ENCODE measurements at regions not wholly inside any gene's neighbourhood (a gene's known extent, or its start where the extent isn't known, plus 50 kb on each side); places are given as distances from the start of the nearest gene placed in this dataset.

DNA sequence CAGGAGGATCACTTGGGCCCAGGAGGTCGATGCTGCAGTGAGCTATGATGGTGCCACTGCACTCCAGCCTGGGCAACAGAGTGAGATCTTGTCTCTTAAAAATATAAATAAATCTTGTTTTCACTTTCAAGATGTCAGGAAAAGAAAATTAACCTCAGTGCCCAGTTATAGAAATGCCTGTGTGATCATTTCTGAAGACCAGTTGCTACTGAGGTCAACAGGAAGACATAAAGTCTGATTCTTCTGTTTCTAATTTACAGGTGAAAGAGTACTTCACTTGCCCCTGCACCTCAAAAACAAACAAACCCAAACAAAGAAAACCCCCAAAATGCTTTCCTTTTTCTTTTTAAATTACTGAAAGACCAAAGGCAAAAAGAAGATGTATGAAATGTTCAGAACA is 174.3 kb upstream of the NBEA start:
- TF ChIP-seq GATA3 (IDR thresholded peaks at IDR 0.05; ENCODE audit: low read depth, low read length) (no peak), GATA2 (IDR thresholded peaks at IDR 0.05; ENCODE audit: low read depth, low read length) (no peak)

Measured in SH-SY5Y (cell line).